ENCODE measurements at regions not wholly inside any gene's neighbourhood (a gene's known extent, or its start where the extent isn't known, plus 50 kb on each side); places are given as distances from the start of the nearest gene placed in this dataset.

DNA sequence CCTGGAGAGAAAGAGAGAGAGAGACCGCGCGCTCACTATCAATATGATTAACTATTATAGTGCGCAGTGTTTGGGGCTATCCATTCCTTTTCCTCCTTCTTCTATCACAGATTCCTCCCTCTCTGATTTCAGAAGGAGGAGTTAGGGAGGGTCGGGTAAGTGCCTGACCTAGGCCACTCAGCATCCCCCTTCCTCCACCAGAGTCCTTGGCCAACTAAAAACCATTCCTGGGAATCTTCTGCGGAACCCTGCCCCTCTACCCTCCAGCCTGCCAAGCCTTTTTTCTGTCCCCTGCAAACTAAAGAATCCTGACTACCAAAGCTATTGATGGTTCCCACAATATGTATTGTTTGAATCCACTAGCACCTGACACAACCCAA, 256.2 kb upstream of the NFE2L3 start:
- Histone ChIP-seq H4K20me1 (ENCODE audit: insufficient read depth) (no peaks in the 10 kb centered on the region), H3K27ac (ENCODE audit: low read length) (no peak overlapping the region), H3K79me2 (replicated peaks; ENCODE audit: insufficient read depth, low read length) (no peaks in the 10 kb centered on the region), H3K36me3 (ENCODE audit: insufficient read depth, low read length) (no peaks in the 10 kb centered on the region), H3K4me2 (ENCODE audit: low read length) (no peak overlapping the region), H3F3A (ENCODE audit: insufficient read depth, low read length, poor library complexity, severe bottlenecking) (no peaks in the 10 kb centered on the region), H2AFZ (ENCODE audit: low read depth, low read length) (no peak overlapping the region), H3K9me2 (ENCODE audit: insufficient read depth, low read length) (no peaks in the 10 kb centered on the region), H3K9ac (ENCODE audit: low read length) (no peak overlapping the region), H3K27me3 (ENCODE audit: insufficient read depth, low read depth, low read length) (peaks cover 13% of the 10 kb centered on the region), H3K9me3 (ENCODE audit: low read length) (no peaks in the 10 kb centered on the region), H3K4me3 (ENCODE audit: low read length) (peak overlapping the region; percentile 54)
- TF ChIP-seq, protein P1, sequence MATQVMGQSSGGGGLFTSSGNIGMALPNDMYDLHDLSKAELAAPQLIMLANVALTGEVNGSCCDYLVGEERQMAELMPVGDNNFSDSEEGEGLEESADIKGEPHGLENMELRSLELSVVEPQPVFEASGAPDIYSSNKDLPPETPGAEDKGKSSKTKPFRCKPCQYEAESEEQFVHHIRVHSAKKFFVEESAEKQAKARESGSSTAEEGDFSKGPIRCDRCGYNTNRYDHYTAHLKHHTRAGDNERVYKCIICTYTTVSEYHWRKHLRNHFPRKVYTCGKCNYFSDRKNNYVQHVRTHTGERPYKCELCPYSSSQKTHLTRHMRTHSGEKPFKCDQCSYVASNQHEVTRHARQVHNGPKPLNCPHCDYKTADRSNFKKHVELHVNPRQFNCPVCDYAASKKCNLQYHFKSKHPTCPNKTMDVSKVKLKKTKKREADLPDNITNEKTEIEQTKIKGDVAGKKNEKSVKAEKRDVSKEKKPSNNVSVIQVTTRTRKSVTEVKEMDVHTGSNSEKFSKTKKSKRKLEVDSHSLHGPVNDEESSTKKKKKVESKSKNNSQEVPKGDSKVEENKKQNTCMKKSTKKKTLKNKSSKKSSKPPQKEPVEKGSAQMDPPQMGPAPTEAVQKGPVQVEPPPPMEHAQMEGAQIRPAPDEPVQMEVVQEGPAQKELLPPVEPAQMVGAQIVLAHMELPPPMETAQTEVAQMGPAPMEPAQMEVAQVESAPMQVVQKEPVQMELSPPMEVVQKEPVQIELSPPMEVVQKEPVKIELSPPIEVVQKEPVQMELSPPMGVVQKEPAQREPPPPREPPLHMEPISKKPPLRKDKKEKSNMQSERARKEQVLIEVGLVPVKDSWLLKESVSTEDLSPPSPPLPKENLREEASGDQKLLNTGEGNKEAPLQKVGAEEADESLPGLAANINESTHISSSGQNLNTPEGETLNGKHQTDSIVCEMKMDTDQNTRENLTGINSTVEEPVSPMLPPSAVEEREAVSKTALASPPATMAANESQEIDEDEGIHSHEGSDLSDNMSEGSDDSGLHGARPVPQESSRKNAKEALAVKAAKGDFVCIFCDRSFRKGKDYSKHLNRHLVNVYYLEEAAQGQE (IDR thresholded peaks at IDR 0.05; ENCODE audit: borderline replicate concordance): no peak
- TF ChIP-seq SMC3 (conservative IDR thresholded peaks at IDR 0.05; ENCODE audit: poor library complexity) (no peak), EZH2 (IDR thresholded peaks at IDR 0.05; ENCODE audit: borderline replicate concordance, insufficient read depth, low read length, poor library complexity, severe bottlenecking) (no peak), MXI1 (conservative IDR thresholded peaks at IDR 0.05; ENCODE audit: poor library complexity, severe bottlenecking) (no peak)
- TF ChIP-seq, protein P2, sequence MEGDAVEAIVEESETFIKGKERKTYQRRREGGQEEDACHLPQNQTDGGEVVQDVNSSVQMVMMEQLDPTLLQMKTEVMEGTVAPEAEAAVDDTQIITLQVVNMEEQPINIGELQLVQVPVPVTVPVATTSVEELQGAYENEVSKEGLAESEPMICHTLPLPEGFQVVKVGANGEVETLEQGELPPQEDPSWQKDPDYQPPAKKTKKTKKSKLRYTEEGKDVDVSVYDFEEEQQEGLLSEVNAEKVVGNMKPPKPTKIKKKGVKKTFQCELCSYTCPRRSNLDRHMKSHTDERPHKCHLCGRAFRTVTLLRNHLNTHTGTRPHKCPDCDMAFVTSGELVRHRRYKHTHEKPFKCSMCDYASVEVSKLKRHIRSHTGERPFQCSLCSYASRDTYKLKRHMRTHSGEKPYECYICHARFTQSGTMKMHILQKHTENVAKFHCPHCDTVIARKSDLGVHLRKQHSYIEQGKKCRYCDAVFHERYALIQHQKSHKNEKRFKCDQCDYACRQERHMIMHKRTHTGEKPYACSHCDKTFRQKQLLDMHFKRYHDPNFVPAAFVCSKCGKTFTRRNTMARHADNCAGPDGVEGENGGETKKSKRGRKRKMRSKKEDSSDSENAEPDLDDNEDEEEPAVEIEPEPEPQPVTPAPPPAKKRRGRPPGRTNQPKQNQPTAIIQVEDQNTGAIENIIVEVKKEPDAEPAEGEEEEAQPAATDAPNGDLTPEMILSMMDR (IDR thresholded peaks at IDR 0.05; ENCODE audit: poor library complexity, severe bottlenecking): no peak

DNA sequence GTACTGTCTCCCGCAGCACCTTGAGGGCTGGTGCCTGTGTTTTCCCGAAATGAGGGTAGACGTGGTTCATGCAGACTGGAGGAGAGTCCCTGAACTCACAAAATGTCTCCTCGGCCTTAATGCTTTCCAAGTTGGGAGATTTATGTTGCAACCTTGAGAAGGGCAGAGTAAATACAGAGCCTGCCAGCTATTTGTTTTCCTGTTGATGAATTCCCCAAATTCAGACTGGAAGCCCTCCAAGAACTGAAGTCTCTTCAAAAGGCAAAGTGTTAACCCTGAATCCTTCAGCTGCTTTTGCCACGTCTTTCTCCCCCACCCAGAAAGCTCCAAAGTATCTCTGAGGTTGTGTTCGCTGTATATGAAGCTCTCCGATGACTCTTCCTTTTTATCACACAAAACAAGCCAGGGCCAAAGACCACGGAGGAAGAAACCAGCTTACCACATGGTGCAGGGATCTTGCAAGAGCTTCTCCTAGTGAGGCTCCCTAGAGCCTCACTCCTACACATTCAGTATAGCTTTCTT, 254.7 kb upstream of the NFE2L3 start:
- H3K27me3 ChIP-seq (ENCODE audit: insufficient read depth, low read depth, low read length): peaks cover 13% of the 10 kb centered on the region
- no peaks in the 10 kb centered on the region for H3K9me2 ChIP-seq (ENCODE audit: insufficient read depth, low read length)
- H3K4me2 ChIP-seq (ENCODE audit: low read length): no peak overlapping the region
- H3K4me3 ChIP-seq (ENCODE audit: low read length): no peak overlapping the region
- no peak overlapping the region for H3K27ac ChIP-seq (ENCODE audit: low read length)
- no peaks in the 10 kb centered on the region for H4K20me1 ChIP-seq (ENCODE audit: insufficient read depth)
- no peak overlapping the region for H3K9ac ChIP-seq (ENCODE audit: low read length)
- H3K36me3 ChIP-seq (ENCODE audit: insufficient read depth, low read length): no peaks in the 10 kb centered on the region
- H3K79me2 ChIP-seq (replicated peaks; ENCODE audit: insufficient read depth, low read length): no peaks in the 10 kb centered on the region
- TF ChIP-seq EP300 (conservative IDR thresholded peaks at IDR 0.05; ENCODE audit: poor library complexity, severe bottlenecking) (no peak), RAD21 (conservative IDR thresholded peaks at IDR 0.05) (no peak), POLR2AphosphoS5 (IDR thresholded peaks at IDR 0.05) (no peak), TAF1 (IDR thresholded peaks at IDR 0.05; ENCODE audit: low read depth) (no peak), MXI1 (conservative IDR thresholded peaks at IDR 0.05; ENCODE audit: poor library complexity, severe bottlenecking) (no peak), EZH2 (IDR thresholded peaks at IDR 0.05; ENCODE audit: borderline replicate concordance, insufficient read depth, low read length, poor library complexity, severe bottlenecking) (no peak), SMC3 (conservative IDR thresholded peaks at IDR 0.05; ENCODE audit: poor library complexity) (no peak)
- TF ChIP-seq, protein P2 (IDR thresholded peaks at IDR 0.05; ENCODE audit: poor library complexity, severe bottlenecking): no peak
- TF ChIP-seq, protein P1 (IDR thresholded peaks at IDR 0.05; ENCODE audit: borderline replicate concordance): no peak
- H3F3A ChIP-seq (ENCODE audit: insufficient read depth, low read length, poor library complexity, severe bottlenecking): no peaks in the 10 kb centered on the region
- H2AFZ ChIP-seq (ENCODE audit: low read depth, low read length): no peak overlapping the region
- no peaks in the 10 kb centered on the region for H3K9me3 ChIP-seq (ENCODE audit: low read length)

Data from neural cell (in vitro differentiated cells).